Mesenchymal stem cell (in vitro differentiated cells and primary cell): ENCODE measurements at regions not wholly inside any gene's neighbourhood (a gene's known extent, or its start where the extent isn't known, plus 50 kb on each side); places are given as distances from the start of the nearest gene placed in this dataset.

Experiments used
- DNase-seq: peaks from one replicate; pipeline ENCODE4 v3.0.0-alpha.2; 2013
- H2AFZ ChIP-seq: one replicate; pipeline ENCODE4 v1.6.1; 2013; ENCODE audit warnings: low read depth, mild to moderate bottlenecking, control low read depth, inconsistent platforms, low read length, moderate library complexity
- H2AK5ac ChIP-seq: 2 replicates; pipeline ENCODE4 v1.6.1; 2013; ENCODE audit warnings: low read length, moderate library complexity, mild to moderate bottlenecking, inconsistent platforms; ENCODE audit not compliant: severe bottlenecking
- H2BK120ac ChIP-seq: one replicate; pipeline ENCODE4 v1.6.1; 2013; ENCODE audit warnings: low read depth, mild to moderate bottlenecking, inconsistent platforms, low read length, moderate library complexity
- H2BK12ac ChIP-seq, 2 experiments: one replicate each; pipeline ENCODE4 v1.6.1; 2013; ENCODE audit warnings: inconsistent platforms in 2 of 2, low read length in 2 of 2, mild to moderate bottlenecking in 2 of 2, moderate library complexity in 2 of 2, control low read depth in 1 of 2
- H2BK15ac ChIP-seq: one replicate; pipeline ENCODE4 v1.6.1; 2013; ENCODE audit warnings: mild to moderate bottlenecking, low read depth, inconsistent platforms; ENCODE audit not compliant: poor library complexity, severe bottlenecking
- H2BK5ac ChIP-seq: 2 replicates; pipeline ENCODE4 v1.6.1; 2013; ENCODE audit warnings: low read depth, mild to moderate bottlenecking, low read length, control low read depth, inconsistent platforms; ENCODE audit not compliant: poor library complexity, severe bottlenecking
- H3K14ac ChIP-seq, 2 experiments: one replicate each; pipeline ENCODE4 v1.6.1; 2013; ENCODE audit warnings: inconsistent platforms in 2 of 2, low read length in 2 of 2, control low read depth in 1 of 2, mild to moderate bottlenecking in 1 of 2, moderate library complexity in 1 of 2
- H3K18ac ChIP-seq, 2 experiments: one replicate each; pipeline ENCODE4 v1.6.1; 2013; ENCODE audit warnings: inconsistent platforms in 2 of 2, low read length in 2 of 2, control low read depth in 1 of 2, low read depth in 1 of 2, mild to moderate bottlenecking in 1 of 2
- H3K23ac ChIP-seq, 2 experiments: one replicate each; pipeline ENCODE4 v1.6.1; 2013; ENCODE audit warnings: inconsistent platforms in 2 of 2, low read length in 2 of 2, mild to moderate bottlenecking in 2 of 2, moderate library complexity in 2 of 2, control low read depth in 1 of 2
- H3K27ac ChIP-seq: 2 replicates; pipeline ENCODE4 v1.5.1; 2013; ENCODE audit warnings: mild to moderate bottlenecking, moderate library complexity, low read length, control low read depth, inconsistent platforms; ENCODE audit not compliant: poor library complexity, severe bottlenecking
- H3K27me3 ChIP-seq, 2 experiments: 2 replicates each; pipeline versions ENCODE4 v1.6.1 to v1.7.0; 2013; ENCODE audit warnings: low read length in 2 of 2, mild to moderate bottlenecking in 2 of 2, moderate library complexity in 2 of 2, control low read depth in 1 of 2, inconsistent platforms in 1 of 2; ENCODE audit not compliant: control insufficient read depth in 1 of 2, insufficient read depth in 1 of 2
- H3K36me3 ChIP-seq, 2 experiments: 2 replicates each; pipeline versions ENCODE4 v1.6.1 to v1.7.0; 2013; ENCODE audit warnings: low read length in 2 of 2, control low read depth in 1 of 2, inconsistent platforms in 1 of 2, low read depth in 1 of 2, mild to moderate bottlenecking in 1 of 2; ENCODE audit not compliant: insufficient read depth in 2 of 2, control insufficient read depth in 1 of 2
- H3K4ac ChIP-seq, 2 experiments: one replicate each; pipeline ENCODE4 v1.6.1; 2013; ENCODE audit warnings: inconsistent platforms in 2 of 2, low read length in 2 of 2, mild to moderate bottlenecking in 2 of 2, moderate library complexity in 2 of 2, control low read depth in 1 of 2, low read depth in 1 of 2
- H3K4me1 ChIP-seq: 2 replicates; pipeline ENCODE4 v1.6.1; 2013; ENCODE audit warnings: low read depth, low read length, control low read depth; ENCODE audit not compliant: control insufficient read depth, insufficient read depth
- H3K4me2 ChIP-seq: 2 replicates; pipeline ENCODE4 v1.6.1; 2013; ENCODE audit warnings: low read length, mild to moderate bottlenecking, inconsistent platforms; ENCODE audit not compliant: poor library complexity, severe bottlenecking
- H3K4me3 ChIP-seq, 2 experiments: 2 replicates each; pipeline versions ENCODE4 v1.5.1 to v1.7.0; 2013; ENCODE audit warnings: low read length in 2 of 2, mild to moderate bottlenecking in 2 of 2, control low read depth in 1 of 2, low read depth in 1 of 2; ENCODE audit not compliant: insufficient read depth in 1 of 2
- H3K79me1 ChIP-seq: replicated peaks from 2 replicates; pipeline ENCODE4 v1.6.1; 2013; ENCODE audit warnings: mild to moderate bottlenecking, control low read depth, low read length, inconsistent platforms; ENCODE audit not compliant: poor library complexity, severe bottlenecking
- H3K9ac ChIP-seq: 2 replicates; pipeline ENCODE4 v1.7.0; 2013; ENCODE audit warnings: mild to moderate bottlenecking, low read length, moderate library complexity
- H3K9me3 ChIP-seq: 2 replicates; pipeline ENCODE4 v1.7.0; 2013; ENCODE audit warnings: mild to moderate bottlenecking, low read length; ENCODE audit not compliant: control insufficient read depth
- H4K8ac ChIP-seq: one replicate; pipeline ENCODE4 v1.6.1; 2013; ENCODE audit warnings: inconsistent platforms, mild to moderate bottlenecking, low read length, moderate library complexity
- H4K91ac ChIP-seq: one replicate; pipeline ENCODE4 v1.6.1; 2013; ENCODE audit warnings: mild to moderate bottlenecking, low read length, inconsistent platforms
- WGBS: methylation state at CpG from one replicate; pipeline ENCODE4 v1.1.7; 2013; ENCODE audit warnings: mixed read lengths; 5-methylcytosine and 5-hydroxymethylcytosine counted together

DNA sequence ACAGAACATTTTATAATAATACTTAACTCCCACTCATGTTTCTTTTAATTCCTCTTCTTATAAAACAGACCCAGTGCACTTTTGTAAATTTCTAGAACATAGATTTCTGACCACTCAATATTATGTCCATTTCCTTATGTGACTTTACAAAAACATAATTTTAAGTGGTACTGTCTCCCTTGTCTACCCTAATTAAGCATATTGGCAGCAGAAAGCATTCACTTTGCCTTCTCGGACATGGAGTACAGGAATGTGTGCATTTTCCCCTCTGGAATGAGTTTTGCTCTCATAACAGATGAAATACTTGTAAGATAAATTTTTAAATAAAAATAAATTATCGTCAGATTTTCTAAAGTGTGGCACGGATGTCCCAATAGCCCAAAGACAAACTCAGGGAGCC lies 129.5 kb upstream of the MDM1 start:
- no peak overlapping the region for H3K4me3 ChIP-seq
- H3K27ac ChIP-seq, result no peak overlapping the region
- H3K4me1 ChIP-seq, result no peaks in the 10 kb centered on the region
- H3K18ac ChIP-seq, result no peak overlapping the region
- no peak overlapping the region for H2BK5ac ChIP-seq
- no peak overlapping the region for H2AK5ac ChIP-seq
- H3K9ac ChIP-seq, result no peak overlapping the region
- H3K23ac ChIP-seq, result no peak overlapping the region
- H3K36me3 ChIP-seq, result no peaks in the 10 kb centered on the region
- no peak overlapping the region for H2BK12ac ChIP-seq
- H4K8ac ChIP-seq, result no peak overlapping the region
- no peak overlapping the region for H3K4me2 ChIP-seq
- H3K4ac ChIP-seq, result no peak overlapping the region
- H3K9me3 ChIP-seq, result no peaks in the 10 kb centered on the region
- no peak overlapping the region for H3K14ac ChIP-seq
- H2BK15ac ChIP-seq, result no peak overlapping the region
- H2BK120ac ChIP-seq, result no peak overlapping the region
- H4K91ac ChIP-seq, result no peak overlapping the region
- H2AFZ ChIP-seq, result no peak overlapping the region
- no peaks in the 10 kb centered on the region for H3K79me1 ChIP-seq
- WGBS, result 95% methylated on average over 2 of the region's 3 CpGs
- H3K27me3 ChIP-seq, result no peaks in the 10 kb centered on the region
- DNase-seq, result no peak

DNA sequence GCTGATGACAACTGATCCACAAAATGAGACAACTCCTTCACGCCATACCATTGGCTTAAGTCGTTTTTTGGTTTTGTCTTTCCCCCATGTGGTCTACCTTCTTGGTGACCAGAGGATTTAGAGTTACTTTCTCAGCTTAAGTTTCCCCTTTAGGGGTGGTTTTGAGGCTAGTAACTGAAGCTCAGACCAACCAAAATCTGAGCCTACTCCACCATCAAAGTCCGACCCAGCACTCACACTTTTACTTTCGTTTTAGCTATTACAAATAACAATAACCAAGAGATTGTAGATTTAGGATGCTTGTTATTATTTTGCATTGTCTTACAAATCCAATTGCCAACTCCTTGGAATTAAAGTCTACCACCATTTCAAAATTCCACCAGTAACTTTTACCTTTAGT lies 130.6 kb upstream of the MDM1 start:
- H2AK5ac ChIP-seq, result no peak overlapping the region
- no peak overlapping the region for H2BK12ac ChIP-seq
- H4K91ac ChIP-seq, result no peak overlapping the region
- 92% methylated on average over 2 of the region's 4 CpGs for WGBS
- no peak overlapping the region for H2AFZ ChIP-seq
- no peak overlapping the region for H4K8ac ChIP-seq
- no peaks in the 10 kb centered on the region for H3K9me3 ChIP-seq
- H2BK15ac ChIP-seq, result no peak overlapping the region
- H3K79me1 ChIP-seq, result no peaks in the 10 kb centered on the region
- no peak overlapping the region for H2BK5ac ChIP-seq
- H3K9ac ChIP-seq, result no peak overlapping the region
- no peak overlapping the region for H3K23ac ChIP-seq
- peak overlapping the region in 1 of 2 experiments; percentile 28 for H3K4ac ChIP-seq
- no peaks in the 10 kb centered on the region for H3K36me3 ChIP-seq
- no peak for DNase-seq
- H3K14ac ChIP-seq, result no peak overlapping the region
- no peak overlapping the region for H2BK120ac ChIP-seq
- no peaks in the 10 kb centered on the region for H3K27me3 ChIP-seq
- H3K4me3 ChIP-seq, result no peak overlapping the region
- H3K27ac ChIP-seq, result no peak overlapping the region
- H3K4me1 ChIP-seq, result no peaks in the 10 kb centered on the region
- no peak overlapping the region for H3K4me2 ChIP-seq
- no peak overlapping the region for H3K18ac ChIP-seq

DNA sequence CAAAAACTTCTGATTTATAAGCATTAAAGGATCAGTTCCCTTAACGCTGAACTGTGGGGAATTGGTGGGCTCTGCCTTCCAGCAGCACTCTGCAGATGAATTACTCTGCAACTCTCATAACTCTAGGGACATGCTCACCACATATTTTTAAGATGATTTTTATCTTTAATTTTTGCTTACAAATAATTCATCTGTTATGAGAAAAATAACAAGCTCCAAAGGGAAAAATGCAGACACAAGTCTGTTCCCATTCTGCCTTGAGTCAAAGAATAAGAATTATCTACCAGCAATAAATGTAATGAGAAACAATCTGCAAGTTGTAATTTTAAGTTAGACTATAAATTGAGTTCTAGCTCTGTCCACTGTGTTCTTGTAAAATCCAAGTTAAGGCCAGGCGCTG lies 133.1 kb upstream of the MDM1 start:
- Histone ChIP-seq H3K4ac (no peak overlapping the region), H3K79me1 (no peaks in the 10 kb centered on the region), H3K23ac (no peak overlapping the region), H2AFZ (no peak overlapping the region), H2BK15ac (no peak overlapping the region), H3K18ac (no peak overlapping the region), H2BK120ac (no peak overlapping the region), H3K27me3 (no peaks in the 10 kb centered on the region), H2AK5ac (no peak overlapping the region), H4K8ac (no peak overlapping the region), H3K4me2 (no peak overlapping the region), H4K91ac (no peak overlapping the region), H3K4me3 (no peak overlapping the region), H2BK12ac (no peak overlapping the region), H3K9ac (no peak overlapping the region), H3K4me1 (no peaks in the 10 kb centered on the region), H3K27ac (no peak overlapping the region), H3K9me3 (no peaks in the 10 kb centered on the region), H3K36me3 (no peaks in the 10 kb centered on the region), H2BK5ac (no peak overlapping the region), H3K14ac (no peak overlapping the region)
- no peak for DNase-seq
- 91% methylated on average over 2 of the region's 2 CpGs for WGBS

DNA sequence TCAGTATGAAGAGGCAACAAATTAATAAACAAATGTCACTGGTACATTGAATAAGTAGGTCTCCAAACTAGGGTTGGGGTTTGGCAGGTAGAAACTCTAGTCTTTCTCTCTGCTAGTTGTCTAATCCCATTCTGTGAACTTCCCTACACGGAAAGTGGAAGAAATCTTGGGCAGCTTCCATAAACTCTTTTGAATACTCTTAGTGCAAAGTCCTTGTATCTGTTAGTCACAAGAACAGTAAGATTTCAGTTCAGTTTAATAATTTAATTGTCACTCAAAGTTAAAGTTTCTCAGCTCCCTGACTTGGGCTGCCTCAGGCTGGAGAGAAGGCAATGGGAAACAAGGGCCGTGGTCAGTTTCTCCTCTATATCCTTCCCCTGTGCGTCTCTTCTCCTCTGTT lies 135.4 kb upstream of the MDM1 start:
- H2BK15ac ChIP-seq, result peak overlapping the region; percentile 53
- no peaks in the 10 kb centered on the region for H3K4me1 ChIP-seq
- H3K14ac ChIP-seq, result no peak overlapping the region
- H2AFZ ChIP-seq, result no peak overlapping the region
- no peak overlapping the region for H2BK12ac ChIP-seq
- no peak overlapping the region for H3K9ac ChIP-seq
- H4K91ac ChIP-seq, result no peak overlapping the region
- no peaks in the 10 kb centered on the region for H3K9me3 ChIP-seq
- H3K27ac ChIP-seq, result no peak overlapping the region
- H3K36me3 ChIP-seq, result no peaks in the 10 kb centered on the region
- no peak overlapping the region for H3K18ac ChIP-seq
- no peak overlapping the region for H2BK120ac ChIP-seq
- WGBS, result 92% methylated on average over 3 of the region's 3 CpGs
- H3K4me2 ChIP-seq, result no peak overlapping the region
- H4K8ac ChIP-seq, result no peak overlapping the region
- H3K4me3 ChIP-seq, result no peak overlapping the region
- no peak overlapping the region for H3K23ac ChIP-seq
- H2AK5ac ChIP-seq, result no peak overlapping the region
- H2BK5ac ChIP-seq, result no peak overlapping the region
- DNase-seq, result no peak
- H3K27me3 ChIP-seq, result no peaks in the 10 kb centered on the region
- no peaks in the 10 kb centered on the region for H3K79me1 ChIP-seq
- no peak overlapping the region for H3K4ac ChIP-seq
